ENCODE measurements at regions not wholly inside any gene's neighbourhood (a gene's known extent, or its start where the extent isn't known, plus 50 kb on each side); places are given as distances from the start of the nearest gene placed in this dataset.

- TF ChIP-seq CTCF (IDR thresholded peaks at IDR 0.05; ENCODE audit: low read length) (no peak), EZH2 (IDR thresholded peaks at IDR 0.05; ENCODE audit: borderline replicate concordance, low read length) (no peak)
These were observed 99.5 kb downstream of the TTC32 start for GRCh38 chr2:19802086-19802841.

Data from OCI-LY1 (cell line).